DOHH2 (cell line): ENCODE measurements at regions not wholly inside any gene's neighbourhood (a gene's known extent, or its start where the extent isn't known, plus 50 kb on each side); places are given as distances from the start of the nearest gene placed in this dataset.

ENCODE experiments used
- H3F3A ChIP-seq: fragments of 200-600 bp; sonication (generic), shearing (Covaris generic); 2 replicates; pipeline ENCODE4 v1.6.0; 2016; ENCODE audit warnings: antibody characterized with exemption, mild to moderate bottlenecking; ENCODE audit not compliant: control insufficient read depth, insufficient read depth
- H3K27ac ChIP-seq: fragments of 200-600 bp; sonication (generic); 2 replicates; pipeline ENCODE4 v1.5.1; 2014; ENCODE audit warnings: low read depth, mild to moderate bottlenecking, low read length, moderate library complexity
- H3K27me3 ChIP-seq: fragments of 200-600 bp; sonication (generic); 2 replicates; pipeline ENCODE4 v1.6.1; 2014; ENCODE audit warnings: mild to moderate bottlenecking, low read length, mixed read lengths; ENCODE audit not compliant: control insufficient read depth
- H3K36me3 ChIP-seq: fragments of 200-600 bp; sonication (generic); 2 replicates; pipeline ENCODE4 v1.6.1; 2014; ENCODE audit warnings: mild to moderate bottlenecking, low read length, moderate library complexity, mixed read lengths; ENCODE audit not compliant: control insufficient read depth
- H3K4me1 ChIP-seq: fragments of 200-600 bp; sonication (generic); 2 replicates; pipeline ENCODE4 v1.6.1; 2014; ENCODE audit warnings: mild to moderate bottlenecking, low read length, mixed read lengths; ENCODE audit not compliant: control insufficient read depth
- H3K4me2 ChIP-seq: fragments of 200-600 bp; sonication (generic); 2 replicates; pipeline ENCODE4 v1.6.0; 2014; ENCODE audit warnings: mild to moderate bottlenecking, low read length, moderate library complexity
- H3K4me3 ChIP-seq: fragments of 200-600 bp; sonication (generic); 2 replicates; pipeline ENCODE4 v1.5.1; 2014; ENCODE audit warnings: mild to moderate bottlenecking, low read length, mixed read lengths
- H3K79me2 ChIP-seq: fragments of 200-600 bp; sonication (generic); 2 replicates; pipeline ENCODE4 v1.6.1; 2014; ENCODE audit warnings: mild to moderate bottlenecking, low read length, mixed read lengths; ENCODE audit not compliant: control insufficient read depth
- H3K9me2 ChIP-seq: fragments of 200-600 bp; sonication (generic); replicated peaks from 2 replicates; pipeline ENCODE4 v1.6.1; 2014; ENCODE audit warnings: mild to moderate bottlenecking, low read length, mixed read lengths; ENCODE audit not compliant: control insufficient read depth
- H3K9me3 ChIP-seq: fragments of 200-600 bp; sonication (generic); 2 replicates; pipeline ENCODE4 v1.6.1; 2014; ENCODE audit warnings: antibody characterized with exemption, low read length, mixed read lengths; ENCODE audit not compliant: control insufficient read depth, insufficient read depth
- H4K20me1 ChIP-seq: fragments of 200-600 bp; sonication (generic); 2 replicates; pipeline ENCODE4 v1.6.0; 2014; ENCODE audit warnings: low read depth, mild to moderate bottlenecking, antibody characterized with exemption, low read length, moderate library complexity; ENCODE audit not compliant: control insufficient read depth, insufficient read depth
- EZH2phosphoT487 ChIP-seq: fragments of 200-600 bp; sonication (generic); IDR thresholded peaks from 2 replicates; pipeline ENCODE4 v1.6.1; 2017; ENCODE audit warnings: borderline replicate concordance, mild to moderate bottlenecking, antibody characterized with exemption, low read length, moderate library complexity, mixed read lengths
- TF ChIP-seq, protein P1 (sequence below): fragments of 200-600 bp; sonication (generic); IDR thresholded peaks from one replicate; pipeline ENCODE4 v1.5.1; 2014; ENCODE audit warnings: antibody characterized with exemption, mild to moderate bottlenecking, low read depth, low read length; ENCODE audit not compliant: poor library complexity, severe bottlenecking

DNA sequence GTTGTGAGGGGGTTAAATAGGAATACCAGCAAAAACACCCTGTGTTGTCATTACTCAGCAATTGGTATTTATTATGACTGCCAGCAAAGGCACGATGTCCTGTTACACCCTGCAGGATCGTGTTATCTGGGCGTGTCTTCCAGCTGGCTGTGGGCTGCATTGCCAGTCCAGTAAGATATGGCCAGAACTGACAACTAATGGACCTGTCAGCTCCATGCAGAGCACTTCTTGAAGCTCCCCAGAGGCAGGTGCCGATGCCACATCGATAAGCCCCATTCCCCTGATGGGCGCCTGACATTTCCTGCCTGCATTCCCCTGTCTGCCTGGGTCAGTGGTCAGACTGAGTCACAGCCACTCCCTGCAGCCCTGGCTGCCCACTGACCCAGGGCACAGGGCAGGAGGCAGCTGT, 79.7 kb upstream of the RASGRF1 start:
- no peak overlapping the region for H3K27ac ChIP-seq
- TF ChIP-seq, protein P1, sequence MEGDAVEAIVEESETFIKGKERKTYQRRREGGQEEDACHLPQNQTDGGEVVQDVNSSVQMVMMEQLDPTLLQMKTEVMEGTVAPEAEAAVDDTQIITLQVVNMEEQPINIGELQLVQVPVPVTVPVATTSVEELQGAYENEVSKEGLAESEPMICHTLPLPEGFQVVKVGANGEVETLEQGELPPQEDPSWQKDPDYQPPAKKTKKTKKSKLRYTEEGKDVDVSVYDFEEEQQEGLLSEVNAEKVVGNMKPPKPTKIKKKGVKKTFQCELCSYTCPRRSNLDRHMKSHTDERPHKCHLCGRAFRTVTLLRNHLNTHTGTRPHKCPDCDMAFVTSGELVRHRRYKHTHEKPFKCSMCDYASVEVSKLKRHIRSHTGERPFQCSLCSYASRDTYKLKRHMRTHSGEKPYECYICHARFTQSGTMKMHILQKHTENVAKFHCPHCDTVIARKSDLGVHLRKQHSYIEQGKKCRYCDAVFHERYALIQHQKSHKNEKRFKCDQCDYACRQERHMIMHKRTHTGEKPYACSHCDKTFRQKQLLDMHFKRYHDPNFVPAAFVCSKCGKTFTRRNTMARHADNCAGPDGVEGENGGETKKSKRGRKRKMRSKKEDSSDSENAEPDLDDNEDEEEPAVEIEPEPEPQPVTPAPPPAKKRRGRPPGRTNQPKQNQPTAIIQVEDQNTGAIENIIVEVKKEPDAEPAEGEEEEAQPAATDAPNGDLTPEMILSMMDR, result no peak
- TF ChIP-seq EZH2phosphoT487, result no peak
- no peak overlapping the region for H3K4me2 ChIP-seq

DNA sequence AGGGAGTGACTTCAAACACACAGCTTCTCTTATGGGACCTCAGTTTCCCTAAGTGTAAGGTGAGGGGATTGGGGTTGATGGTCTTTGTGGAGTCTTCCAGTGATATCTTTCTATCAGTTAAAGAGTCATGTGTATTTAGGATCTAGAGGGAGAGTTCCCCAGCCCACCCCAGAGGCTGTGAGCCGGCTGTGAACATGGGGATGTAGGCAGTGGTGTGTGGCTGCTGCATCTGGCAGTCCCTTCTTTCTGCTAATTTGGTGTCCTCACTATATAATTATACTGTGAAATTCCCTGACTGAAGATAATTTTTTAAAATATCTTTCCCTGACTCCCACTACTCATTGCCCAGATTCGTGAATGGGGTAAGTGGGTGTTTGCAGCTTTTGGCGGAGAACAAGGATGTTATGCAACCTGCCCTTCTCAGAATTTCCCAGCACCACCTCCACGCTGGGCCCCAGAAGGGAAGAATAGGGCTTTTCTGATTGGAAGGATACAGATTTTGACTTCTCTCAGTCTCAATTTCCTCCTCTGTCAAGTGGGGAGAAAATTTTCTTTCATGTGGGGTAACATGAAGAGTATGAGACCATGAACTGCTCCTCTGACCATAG, 79.0 kb upstream of the RASGRF1 start:
- Histone ChIP-seq H3K27me3 (peaks cover 16% of the 10 kb centered on the region), H3K9me2 (no peaks in the 10 kb centered on the region), H4K20me1 (no peaks in the 10 kb centered on the region), H3K9me3 (no peaks in the 10 kb centered on the region), H3K36me3 (no peaks in the 10 kb centered on the region), H3F3A (no peaks in the 10 kb centered on the region), H3K4me3 (no peak overlapping the region), H3K79me2 (no peaks in the 10 kb centered on the region), H3K27ac (no peak overlapping the region), H3K4me1 (peaks cover 5% of the 10 kb centered on the region), H3K4me2 (no peak overlapping the region)
- TF ChIP-seq, protein P1, result no peak
- no peak for TF ChIP-seq EZH2phosphoT487

More for the DNA sequence above, 79.7 kb upstream of the RASGRF1 start:
- Histone ChIP-seq H3K4me1 (peaks cover 5% of the 10 kb centered on the region), H3F3A (no peaks in the 10 kb centered on the region), H4K20me1 (no peaks in the 10 kb centered on the region), H3K9me3 (no peaks in the 10 kb centered on the region), H3K27me3 (peaks cover 16% of the 10 kb centered on the region), H3K36me3 (no peaks in the 10 kb centered on the region), H3K4me3 (no peak overlapping the region), H3K9me2 (no peaks in the 10 kb centered on the region), H3K79me2 (no peaks in the 10 kb centered on the region)

DNA sequence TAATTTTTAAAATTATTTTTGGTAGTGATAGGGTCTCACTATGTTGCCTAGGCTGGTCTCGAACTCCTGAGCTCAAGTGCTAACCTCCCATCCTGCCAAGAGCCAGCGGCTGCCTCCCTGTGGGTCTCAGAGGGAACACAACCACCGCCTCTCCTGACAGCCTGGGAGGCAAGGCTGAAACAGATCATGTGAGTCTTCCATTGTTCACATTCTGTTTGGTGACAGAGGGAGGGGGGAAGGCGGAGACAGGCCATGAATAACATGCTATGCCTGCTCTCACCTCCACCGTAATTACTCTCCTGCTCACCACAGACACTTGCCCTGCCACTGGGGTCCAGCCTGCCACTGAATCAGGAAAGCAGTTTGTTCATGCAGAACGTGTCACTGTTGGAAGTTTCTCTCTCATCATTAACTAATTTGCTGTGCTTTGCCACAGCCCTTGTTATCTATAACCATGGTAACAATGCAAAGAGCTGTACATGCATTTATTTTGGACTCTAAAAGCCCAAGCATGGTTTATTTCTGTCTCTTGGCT, 78.4 kb upstream of the RASGRF1 start:
- Histone ChIP-seq H3K27me3 (peaks cover 16% of the 10 kb centered on the region), H3K36me3 (no peaks in the 10 kb centered on the region), H3K4me2 (no peak overlapping the region), H3K27ac (no peak overlapping the region), H4K20me1 (no peaks in the 10 kb centered on the region), H3K4me3 (no peak overlapping the region), H3K79me2 (no peaks in the 10 kb centered on the region), H3F3A (no peaks in the 10 kb centered on the region), H3K9me3 (no peaks in the 10 kb centered on the region), H3K4me1 (peaks cover 5% of the 10 kb centered on the region), H3K9me2 (no peaks in the 10 kb centered on the region)
- TF ChIP-seq, protein P1, result no peak
- TF ChIP-seq EZH2phosphoT487, result no peak
